Astrocyte (in vitro differentiated cells and primary cell): ENCODE measurements at regions not wholly inside any gene's neighbourhood (a gene's known extent, or its start where the extent isn't known, plus 50 kb on each side); places are given as distances from the start of the nearest gene placed in this dataset.

Experiments used
- EZH2 ChIP-seq: IDR thresholded peaks from 2 replicates; pipeline ENCODE4 v1.6.1; 2012; ENCODE audit warnings: mild to moderate bottlenecking, low read length, inconsistent platforms; ENCODE audit not compliant: insufficient read depth
- TF ChIP-seq, protein P1 (sequence below): IDR thresholded peaks from 2 replicates; pipeline ENCODE4 v1.5.1; 2011; ENCODE audit warnings: low read depth, mild to moderate bottlenecking, inconsistent platforms, low read length, moderate library complexity; ENCODE audit not compliant: insufficient read depth

DNA sequence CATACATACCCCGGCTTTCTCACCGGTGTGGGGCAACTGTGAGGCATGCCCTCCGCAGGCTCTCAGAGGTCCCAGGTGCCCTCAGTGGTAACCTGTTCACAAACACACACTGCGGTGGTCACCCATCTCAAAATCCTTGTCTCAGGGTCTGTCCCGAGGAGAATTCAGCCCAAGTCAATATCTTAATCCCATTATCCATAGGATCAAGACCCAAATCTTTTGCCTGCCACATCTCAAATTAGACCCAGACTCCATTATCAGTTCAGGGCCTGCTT lies 140.8 kb downstream of the CDC5L start:
- TF ChIP-seq, protein P1, sequence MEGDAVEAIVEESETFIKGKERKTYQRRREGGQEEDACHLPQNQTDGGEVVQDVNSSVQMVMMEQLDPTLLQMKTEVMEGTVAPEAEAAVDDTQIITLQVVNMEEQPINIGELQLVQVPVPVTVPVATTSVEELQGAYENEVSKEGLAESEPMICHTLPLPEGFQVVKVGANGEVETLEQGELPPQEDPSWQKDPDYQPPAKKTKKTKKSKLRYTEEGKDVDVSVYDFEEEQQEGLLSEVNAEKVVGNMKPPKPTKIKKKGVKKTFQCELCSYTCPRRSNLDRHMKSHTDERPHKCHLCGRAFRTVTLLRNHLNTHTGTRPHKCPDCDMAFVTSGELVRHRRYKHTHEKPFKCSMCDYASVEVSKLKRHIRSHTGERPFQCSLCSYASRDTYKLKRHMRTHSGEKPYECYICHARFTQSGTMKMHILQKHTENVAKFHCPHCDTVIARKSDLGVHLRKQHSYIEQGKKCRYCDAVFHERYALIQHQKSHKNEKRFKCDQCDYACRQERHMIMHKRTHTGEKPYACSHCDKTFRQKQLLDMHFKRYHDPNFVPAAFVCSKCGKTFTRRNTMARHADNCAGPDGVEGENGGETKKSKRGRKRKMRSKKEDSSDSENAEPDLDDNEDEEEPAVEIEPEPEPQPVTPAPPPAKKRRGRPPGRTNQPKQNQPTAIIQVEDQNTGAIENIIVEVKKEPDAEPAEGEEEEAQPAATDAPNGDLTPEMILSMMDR, result no peak
- TF ChIP-seq EZH2, result no peak
